ENCODE measurements at regions not wholly inside any gene's neighbourhood (a gene's known extent, or its start where the extent isn't known, plus 50 kb on each side); places are given as distances from the start of the nearest gene placed in this dataset.

GRCh38 chr18:72372076-72372475 lies 172.1 kb downstream of the CBLN2 start:
- intact Hi-C loops (cut with micrococcal nuclease), result no loop called here
- H3K4me2 ChIP-seq (replicated peaks; ENCODE audit: extremely low read depth, low read length, poor library complexity, severe bottlenecking), result no peak overlapping the region
- H3K4me3 Mint-ChIP-seq, result no peak overlapping the region

GRCh38 chr18:72368308-72368707 lies 175.8 kb downstream of the CBLN2 start:
- H3K4me1 ChIP-seq (ENCODE audit: control insufficient read depth in 1 of 2, insufficient read depth in 2 of 2, low read length in 2 of 2), result no peaks in the 10 kb centered on the region

More at GRCh38 chr18:72372076-72372475, 172.1 kb downstream of the CBLN2 start:
- no peak overlapping the region for H3K9ac ChIP-seq (ENCODE audit: insufficient read depth, low read length, poor library complexity, severe bottlenecking)
- peaks cover 0 to 9% (median 3%) of the 10 kb centered on the region in 7 donors for H3K9me3 Mint-ChIP-seq
- H3K36me3 ChIP-seq (replicated peaks in 1 of 2; ENCODE audit: control insufficient read depth in 1 of 2, insufficient read depth in 2 of 2, low read length in 2 of 2), result no peaks in the 10 kb centered on the region
- H3K27me3 Mint-ChIP-seq (ENCODE audit: low read depth in 3 of 3), result no peaks in the 10 kb centered on the region
- no peaks in the 10 kb centered on the region for H3K79me2 ChIP-seq (ENCODE audit: insufficient read depth, low read length)
- no peaks in the 10 kb centered on the region for H3K27me3 ChIP-seq (ENCODE audit: control insufficient read depth in 2 of 2, insufficient read depth in 2 of 2, low read length in 2 of 2)
- peaks cover 0 to 8% of the 10 kb centered on the region in 2 donors for H3K9me3 ChIP-seq (replicated peaks in 1 of 2; ENCODE audit: control insufficient read depth in 1 of 2, insufficient read depth in 1 of 2, low read length in 2 of 2)
- no peaks in the 10 kb centered on the region for H3K4me1 ChIP-seq (ENCODE audit: control insufficient read depth in 1 of 2, insufficient read depth in 2 of 2, low read length in 2 of 2)
- no peak overlapping the region for H3K4me3 ChIP-seq (replicated peaks in 1 of 3; ENCODE audit: low read depth in 2 of 3, low read length in 3 of 3)
- no peak overlapping the region for H3K27ac ChIP-seq (ENCODE audit: low read depth in 1 of 2, low read length in 2 of 2)
- no peaks in the 10 kb centered on the region for H3K4me1 Mint-ChIP-seq
- no peaks in the 10 kb centered on the region for H4K20me1 ChIP-seq (ENCODE audit: insufficient read depth, low read length)
- no peak overlapping the region for H2AFZ ChIP-seq (ENCODE audit: insufficient read depth, low read depth, low read length, poor library complexity, severe bottlenecking)
- no peak for TF ChIP-seq CTCF (IDR thresholded peaks at IDR 0.05)
- no peak overlapping the region for H3K27ac Mint-ChIP-seq
- DNase-seq, result no peak
- H3K36me3 Mint-ChIP-seq, result no peaks in the 10 kb centered on the region

More at GRCh38 chr18:72368308-72368707, 175.8 kb downstream of the CBLN2 start:
- WGBS (ENCODE audit: insufficient coverage), result no CpG with 5 or more reads among the region's 1 CpG
- peaks cover 0 to 8% of the 10 kb centered on the region in 2 donors for H3K9me3 ChIP-seq (replicated peaks in 1 of 2; ENCODE audit: control insufficient read depth in 1 of 2, insufficient read depth in 1 of 2, low read length in 2 of 2)
- H3K27me3 ChIP-seq (ENCODE audit: control insufficient read depth in 2 of 2, insufficient read depth in 2 of 2, low read length in 2 of 2), result no peaks in the 10 kb centered on the region
- Mint-ChIP-seq H3K36me3 (no peaks in the 10 kb centered on the region), H3K27ac (no peak overlapping the region), H3K4me1 (no peaks in the 10 kb centered on the region), H3K4me3 (no peak overlapping the region), H3K9me3 (peaks cover 0 to 9% (median 2%) of the 10 kb centered on the region in 7 donors), H3K27me3 (ENCODE audit: low read depth in 3 of 3) (no peaks in the 10 kb centered on the region)
- H3K4me2 ChIP-seq (replicated peaks; ENCODE audit: extremely low read depth, low read length, poor library complexity, severe bottlenecking), result no peak overlapping the region
- DNase-seq, result no peak
- intact Hi-C loops (cut with micrococcal nuclease), result no loop called here
- H3K9ac ChIP-seq (ENCODE audit: insufficient read depth, low read length, poor library complexity, severe bottlenecking), result no peak overlapping the region
- TF ChIP-seq CTCF (IDR thresholded peaks at IDR 0.05), result no peak
- H3K36me3 ChIP-seq (replicated peaks in 1 of 2; ENCODE audit: control insufficient read depth in 1 of 2, insufficient read depth in 2 of 2, low read length in 2 of 2), result no peaks in the 10 kb centered on the region
- H2AFZ ChIP-seq (ENCODE audit: insufficient read depth, low read depth, low read length, poor library complexity, severe bottlenecking), result no peak overlapping the region
- no peak overlapping the region for H3K4me3 ChIP-seq (replicated peaks in 1 of 3; ENCODE audit: low read depth in 2 of 3, low read length in 3 of 3)
- no peaks in the 10 kb centered on the region for H4K20me1 ChIP-seq (ENCODE audit: insufficient read depth, low read length)
- no peak overlapping the region for H3K27ac ChIP-seq (ENCODE audit: low read depth in 1 of 2, low read length in 2 of 2)
- H3K79me2 ChIP-seq (ENCODE audit: insufficient read depth, low read length), result no peaks in the 10 kb centered on the region

All from CD14-positive monocyte (primary cell).